ENCODE measurements at regions not wholly inside any gene's neighbourhood (a gene's known extent, or its start where the extent isn't known, plus 50 kb on each side); places are given as distances from the start of the nearest gene placed in this dataset.

DNA sequence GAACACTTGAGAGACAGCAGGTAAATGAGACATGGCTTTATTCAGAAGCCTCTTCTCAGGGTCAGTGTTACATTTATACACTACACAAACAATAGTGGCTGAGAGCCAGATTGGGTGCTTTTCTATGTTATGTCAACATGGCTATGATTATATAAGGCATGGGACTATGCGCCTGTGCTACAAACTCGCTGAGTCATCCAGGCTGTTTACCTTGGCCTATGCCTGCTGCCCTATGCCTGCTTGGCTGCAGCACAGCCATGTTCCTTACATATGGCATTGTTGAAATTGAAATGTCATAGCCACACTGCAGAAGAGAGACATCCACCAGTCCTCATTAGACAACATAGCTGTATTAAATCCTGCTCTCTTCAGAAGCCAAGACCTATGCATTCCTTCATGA, 236.3 kb upstream of the NWD2 start:
- peak overlapping the region; percentile 71 for H3K27ac ChIP-seq (ENCODE audit: insufficient read depth, low read depth, low read length)
- intact Hi-C loops (cut with micrococcal nuclease): no loop called here
- H4K20me1 ChIP-seq (replicated peaks; ENCODE audit: control insufficient read depth, extremely low read depth, insufficient read depth, low read length): no peaks in the 10 kb centered on the region
- H3K9me3 ChIP-seq (replicated peaks; ENCODE audit: control insufficient read depth, insufficient read depth, low read length): no peaks in the 10 kb centered on the region
- BruUV-seq (replicated peaks): no TSS peak
- H3K4me1 ChIP-seq (ENCODE audit: control insufficient read depth, extremely low read depth, insufficient read depth, low read length): peaks cover 12% of the 10 kb centered on the region
- peak overlapping the region; percentile 51 for H2AFZ ChIP-seq (ENCODE audit: low read depth, low read length)
- H3K9ac ChIP-seq (replicated peaks; ENCODE audit: extremely low read depth, insufficient read depth, low read length): no peak overlapping the region
- TF ChIP-seq POLR2A (IDR thresholded peaks at IDR 0.05; ENCODE audit: low read depth, low read length): no peak
- TF ChIP-seq POLR2AphosphoS5 (IDR thresholded peaks at IDR 0.05; ENCODE audit: insufficient read depth, low read depth, low read length): peak; percentile 52
- ChIA-PET CTCF (no interaction called here), POLR2A (no interaction called here)
- no peak overlapping the region for H3K4me3 ChIP-seq (replicated peaks in 1 of 3; ENCODE audit: insufficient read depth in 1 of 3, low read depth in 1 of 3, low read length in 3 of 3)
- H3K27me3 ChIP-seq (ENCODE audit: control insufficient read depth in 2 of 2, insufficient read depth in 2 of 2, low read length in 2 of 2): no peaks in the 10 kb centered on the region
- no peaks in the 10 kb centered on the region for H3K79me2 ChIP-seq (ENCODE audit: control insufficient read depth, insufficient read depth, low read length)
- no peaks in the 10 kb centered on the region for H3K9me1 ChIP-seq (replicated peaks; ENCODE audit: control insufficient read depth, extremely low read depth, insufficient read depth, low read length)
- DNase-seq (ENCODE audit: low read depth, low spot score): peak; percentile 92
- FAIRE-seq: peak; percentile 54
- dilution Hi-C loops (cut with MboI; ENCODE audit: extremely low pct_ligation_motif_present, low sequenced_read_pairs): no loop called here
- no peaks in the 10 kb centered on the region for H3K36me3 ChIP-seq (ENCODE audit: control insufficient read depth in 2 of 2, extremely low read depth in 1 of 2, insufficient read depth in 2 of 2, low read length in 2 of 2)
- H3K4me2 ChIP-seq (ENCODE audit: insufficient read depth, low read length): peak overlapping the region; percentile 42

DNA sequence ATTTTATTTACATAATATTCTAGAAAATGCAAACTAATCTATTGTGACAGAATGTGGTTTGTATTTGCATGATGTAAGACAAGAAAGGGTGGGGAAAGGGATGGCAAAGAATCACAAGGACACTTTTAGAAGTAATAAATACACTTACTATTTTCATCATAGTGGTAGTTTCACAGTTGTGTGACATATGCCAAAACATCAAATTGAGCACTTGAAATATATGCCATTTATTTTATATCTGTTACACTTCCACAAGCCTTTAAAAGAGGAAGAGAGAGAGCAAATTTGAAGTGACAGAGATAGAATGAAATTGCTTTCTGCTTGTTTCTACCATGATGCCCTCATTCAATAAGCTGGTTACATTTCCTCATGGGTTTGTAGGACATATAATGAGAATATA, 230.0 kb upstream of the NWD2 start:
- H3K4me3 ChIP-seq (replicated peaks in 1 of 3; ENCODE audit: insufficient read depth in 1 of 3, low read depth in 1 of 3, low read length in 3 of 3): no peak overlapping the region
- no peaks in the 10 kb centered on the region for H3K36me3 ChIP-seq (ENCODE audit: control insufficient read depth in 2 of 2, extremely low read depth in 1 of 2, insufficient read depth in 2 of 2, low read length in 2 of 2)
- H3K27ac ChIP-seq (ENCODE audit: insufficient read depth, low read depth, low read length): no peak overlapping the region
- CTCF ChIA-PET: no interaction called here
- BruUV-seq (replicated peaks): no TSS peak
- TF ChIP-seq GATA2 (IDR thresholded peaks at IDR 0.05; ENCODE audit: insufficient read depth, insufficient read length, low read depth, low read length) (no peak), MYC (IDR thresholded peaks at IDR 0.05; ENCODE audit: low read depth, low read length) (no peak), FOS (IDR thresholded peaks at IDR 0.05; ENCODE audit: borderline replicate concordance, insufficient read depth, low read length) (no peak)
- no peaks in the 10 kb centered on the region for H3K9me1 ChIP-seq (replicated peaks; ENCODE audit: control insufficient read depth, extremely low read depth, insufficient read depth, low read length)
- no peaks in the 10 kb centered on the region for H4K20me1 ChIP-seq (replicated peaks; ENCODE audit: control insufficient read depth, extremely low read depth, insufficient read depth, low read length)
- intact Hi-C loops (cut with micrococcal nuclease): no loop called here
- H3K9ac ChIP-seq (replicated peaks; ENCODE audit: extremely low read depth, insufficient read depth, low read length): no peak overlapping the region
- H2AFZ ChIP-seq (ENCODE audit: low read depth, low read length): no peak overlapping the region
- dilution Hi-C loops (cut with MboI; ENCODE audit: extremely low pct_ligation_motif_present, low sequenced_read_pairs): no loop called here
- POLR2A ChIA-PET: no interaction called here
- no peaks in the 10 kb centered on the region for H3K27me3 ChIP-seq (ENCODE audit: control insufficient read depth in 2 of 2, insufficient read depth in 2 of 2, low read length in 2 of 2)
- DNase-seq (ENCODE audit: low read depth, low spot score) (no peak), FAIRE-seq (no peak)
- no peak overlapping the region for H3K4me2 ChIP-seq (ENCODE audit: insufficient read depth, low read length)
- H3K4me1 ChIP-seq (ENCODE audit: control insufficient read depth, extremely low read depth, insufficient read depth, low read length): no peaks in the 10 kb centered on the region
- H3K9me3 ChIP-seq (replicated peaks; ENCODE audit: control insufficient read depth, insufficient read depth, low read length): no peaks in the 10 kb centered on the region
- no peaks in the 10 kb centered on the region for H3K79me2 ChIP-seq (ENCODE audit: control insufficient read depth, insufficient read depth, low read length)
